ENCODE measurements at regions not wholly inside any gene's neighbourhood (a gene's known extent, or its start where the extent isn't known, plus 50 kb on each side); places are given as distances from the start of the nearest gene placed in this dataset.
"Not testable (repeated sequence)": the region's sequence is repeated elsewhere in the genome, so short reads cannot be mapped to it uniquely, and the experiment has no call there.

DNA sequence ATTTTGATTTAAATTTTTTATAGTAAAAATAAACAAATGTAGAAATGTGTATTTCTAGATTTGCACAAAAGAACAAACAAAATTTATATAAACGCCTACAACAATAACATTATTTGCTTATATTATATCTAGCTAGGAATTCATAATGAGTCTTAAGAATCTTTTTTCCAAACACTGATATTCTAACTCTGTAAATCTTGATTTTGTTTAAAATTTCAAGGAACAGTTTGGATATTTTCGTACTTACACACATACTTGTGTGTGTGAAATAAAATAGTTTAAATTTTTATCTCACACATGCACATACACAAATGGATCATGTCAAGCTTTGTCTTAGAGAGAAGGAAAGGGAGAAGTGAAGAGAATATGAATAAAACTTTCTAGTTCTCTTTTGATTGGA is 868.1 kb downstream of the LTN1 start:
- H3K4me1 Mint-ChIP-seq (ENCODE audit: low read depth) = no peaks in the 10 kb centered on the region
- no peaks in the 10 kb centered on the region for H3K9me3 Mint-ChIP-seq
- no peaks in the 10 kb centered on the region for H3K36me3 Mint-ChIP-seq (ENCODE audit: low read depth)
- intact Hi-C loops (cut with micrococcal nuclease) = no loop called here
- H3K27me3 Mint-ChIP-seq (ENCODE audit: low read depth) = no peaks in the 10 kb centered on the region
- no peak overlapping the region for H3K27ac Mint-ChIP-seq
- H3K4me3 Mint-ChIP-seq (ENCODE audit: low read depth) = no peak overlapping the region
- no peak for DNase-seq (ENCODE audit: low spot score)

DNA sequence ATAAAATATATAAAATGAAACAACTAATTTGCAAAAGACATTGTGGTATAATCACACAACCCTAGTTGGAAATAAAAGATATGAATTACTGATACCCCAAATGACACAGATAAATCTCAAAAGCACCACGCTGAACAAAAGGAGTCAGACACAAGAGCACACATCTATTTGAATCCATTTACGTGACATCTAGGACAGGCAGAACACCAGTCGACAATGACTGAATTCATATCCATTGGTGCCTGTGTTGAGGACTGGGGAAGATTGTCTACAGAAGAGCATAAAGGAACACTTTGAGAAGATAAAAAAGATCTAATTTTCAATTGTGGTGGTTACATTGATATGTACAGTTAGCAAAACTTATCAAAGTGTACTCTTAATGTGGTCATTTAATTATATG is 874.1 kb downstream of the LTN1 start:
- no peaks in the 10 kb centered on the region for H3K27me3 Mint-ChIP-seq (ENCODE audit: low read depth)
- no peak overlapping the region for H3K27ac Mint-ChIP-seq
- no peak overlapping the region for H3K4me3 Mint-ChIP-seq (ENCODE audit: low read depth)
- peaks cover 6% of the 10 kb centered on the region for H3K9me3 Mint-ChIP-seq
- no peak for DNase-seq (ENCODE audit: low spot score)
- no peaks in the 10 kb centered on the region for H3K4me1 Mint-ChIP-seq (ENCODE audit: low read depth)
- intact Hi-C loops (cut with micrococcal nuclease) = no loop called here
- no peaks in the 10 kb centered on the region for H3K36me3 Mint-ChIP-seq (ENCODE audit: low read depth)

DNA sequence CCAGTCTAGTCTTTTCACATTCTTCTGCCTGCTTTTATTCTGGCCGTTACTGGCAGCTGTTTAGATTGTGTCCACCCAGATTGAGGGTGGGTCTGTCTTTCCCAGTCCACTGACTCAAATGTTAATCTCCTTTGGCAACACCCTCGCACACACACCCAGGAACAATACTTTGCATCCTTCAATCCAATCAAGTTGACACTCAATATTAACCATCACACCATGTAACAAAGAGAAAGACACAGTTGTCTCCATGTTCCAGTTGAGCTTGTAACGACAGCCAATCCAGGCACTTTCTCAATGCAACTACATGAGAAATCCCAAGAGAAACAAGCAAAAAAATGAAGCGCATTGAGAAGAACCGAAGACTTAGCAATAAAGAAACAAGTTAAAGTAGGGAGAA is 877.7 kb downstream of the LTN1 start:
- intact Hi-C loops (cut with micrococcal nuclease); H3K27me3 Mint-ChIP-seq (ENCODE audit: low read depth); H3K27ac Mint-ChIP-seq; H3K4me1 Mint-ChIP-seq (ENCODE audit: low read depth); H3K4me3 Mint-ChIP-seq (ENCODE audit: low read depth); H3K36me3 Mint-ChIP-seq (ENCODE audit: low read depth); DNase-seq (ENCODE audit: low spot score): not testable (repeated sequence)
- peaks cover 10% of the 10 kb centered on the region for H3K9me3 Mint-ChIP-seq

DNA sequence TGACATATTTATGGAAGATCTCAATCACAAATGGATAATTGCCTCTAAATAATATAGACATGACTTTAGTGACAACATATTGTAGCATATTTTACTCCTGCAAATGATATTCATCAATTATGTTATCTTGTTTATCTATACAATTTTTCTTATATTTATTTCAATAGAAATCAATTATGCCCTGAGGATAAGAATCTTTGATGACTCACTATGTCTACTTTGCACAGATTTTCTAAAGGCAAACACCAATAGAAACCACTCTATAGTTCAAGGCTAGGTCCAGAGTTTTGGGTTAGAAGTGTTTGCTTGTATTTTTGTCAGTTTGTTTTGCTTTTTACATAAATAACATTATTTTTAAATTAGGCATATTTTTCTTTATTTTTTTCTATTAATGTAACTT is 879.0 kb downstream of the LTN1 start:
- intact Hi-C loops (cut with micrococcal nuclease) = no loop called here
- no peaks in the 10 kb centered on the region for H3K27me3 Mint-ChIP-seq (ENCODE audit: low read depth)
- H3K27ac Mint-ChIP-seq = no peak overlapping the region
- no peak for DNase-seq (ENCODE audit: low spot score)
- no peaks in the 10 kb centered on the region for H3K36me3 Mint-ChIP-seq (ENCODE audit: low read depth)
- no peaks in the 10 kb centered on the region for H3K4me1 Mint-ChIP-seq (ENCODE audit: low read depth)
- no peak overlapping the region for H3K4me3 Mint-ChIP-seq (ENCODE audit: low read depth)
- H3K9me3 Mint-ChIP-seq = peaks cover 10% of the 10 kb centered on the region

DNA sequence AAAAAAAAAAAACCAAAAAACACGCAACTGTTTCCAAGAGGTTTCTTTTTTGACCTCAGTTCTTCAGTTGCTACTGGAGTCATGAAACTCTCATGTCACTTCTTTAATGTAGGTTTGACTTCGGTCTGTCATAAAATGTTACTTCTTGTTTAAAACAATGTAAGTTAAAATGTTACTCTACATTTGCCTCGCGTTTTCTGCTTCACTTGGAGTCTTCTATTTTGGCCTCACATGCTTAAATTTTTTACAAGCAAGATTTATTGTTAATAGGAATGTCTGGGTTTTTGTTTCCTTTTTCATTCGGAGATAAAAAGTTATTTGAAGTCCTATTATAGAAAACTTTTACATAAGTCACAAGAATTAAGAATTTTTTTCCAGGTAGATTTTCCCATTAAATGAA is 880.2 kb downstream of the LTN1 start:
- intact Hi-C loops (cut with micrococcal nuclease) = no loop called here
- Mint-ChIP-seq H3K36me3 (ENCODE audit: low read depth) (no peaks in the 10 kb centered on the region), H3K27ac (no peak overlapping the region), H3K27me3 (ENCODE audit: low read depth) (no peaks in the 10 kb centered on the region), H3K9me3 (peaks cover 4% of the 10 kb centered on the region), H3K4me1 (ENCODE audit: low read depth) (no peaks in the 10 kb centered on the region), H3K4me3 (ENCODE audit: low read depth) (no peak overlapping the region)
- no peak for DNase-seq (ENCODE audit: low spot score)

DNA sequence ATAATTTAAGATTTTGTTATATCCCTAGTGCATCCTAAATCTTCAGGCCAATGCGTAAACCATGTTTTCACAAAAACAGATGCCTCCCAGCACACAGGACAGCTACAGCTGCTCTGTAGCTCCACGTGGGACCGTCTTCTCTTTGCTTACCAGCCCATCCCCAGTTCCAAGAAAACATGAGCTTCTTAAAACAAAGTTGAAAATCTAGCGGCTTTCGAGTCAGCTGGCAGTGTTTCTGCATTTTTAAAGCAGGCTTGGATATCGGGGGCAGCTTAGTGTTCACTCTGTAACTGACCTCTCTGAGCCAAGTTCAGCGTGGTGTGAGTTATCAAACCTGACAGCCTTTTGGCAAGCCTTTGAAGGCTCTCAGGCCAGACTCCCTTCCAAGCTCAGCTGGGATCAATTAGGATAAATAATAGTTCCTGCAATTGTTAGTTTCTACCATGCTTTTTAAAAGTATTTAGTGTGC is 881.5 kb downstream of the LTN1 start:
- H3K36me3 Mint-ChIP-seq (ENCODE audit: low read depth) = no peaks in the 10 kb centered on the region
- intact Hi-C loops (cut with micrococcal nuclease) = no loop called here
- H3K9me3 Mint-ChIP-seq = peaks cover 4% of the 10 kb centered on the region
- H3K4me3 Mint-ChIP-seq (ENCODE audit: low read depth) = no peak overlapping the region
- no peak for DNase-seq (ENCODE audit: low spot score)
- no peak overlapping the region for H3K27ac Mint-ChIP-seq
- H3K4me1 Mint-ChIP-seq (ENCODE audit: low read depth) = no peaks in the 10 kb centered on the region
- no peaks in the 10 kb centered on the region for H3K27me3 Mint-ChIP-seq (ENCODE audit: low read depth)

DNA sequence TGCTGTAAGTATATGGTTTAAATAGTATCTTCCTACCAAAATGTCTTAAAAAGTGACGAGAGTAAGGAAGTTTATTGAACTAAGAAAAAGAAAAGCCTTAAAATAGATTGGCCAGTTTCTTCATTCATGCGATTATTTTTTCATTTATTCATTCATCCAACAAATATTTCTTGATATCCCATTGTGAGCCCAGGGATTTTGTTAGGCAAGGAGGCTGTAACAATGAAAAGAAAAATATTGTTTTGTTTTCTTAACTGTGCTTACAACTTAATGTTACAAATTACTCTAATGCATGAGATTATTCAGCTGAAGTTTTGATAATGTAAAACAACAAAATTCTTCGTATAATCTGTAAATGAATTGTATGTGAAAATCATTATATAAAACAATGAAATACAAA is 882.0 kb downstream of the LTN1 start:
- intact Hi-C loops (cut with micrococcal nuclease) = no loop called here
- Mint-ChIP-seq H3K9me3 (peaks cover 4% of the 10 kb centered on the region), H3K27me3 (ENCODE audit: low read depth) (no peaks in the 10 kb centered on the region), H3K36me3 (ENCODE audit: low read depth) (no peaks in the 10 kb centered on the region), H3K27ac (no peak overlapping the region), H3K4me3 (ENCODE audit: low read depth) (no peak overlapping the region), H3K4me1 (ENCODE audit: low read depth) (no peaks in the 10 kb centered on the region)
- DNase-seq (ENCODE audit: low spot score) = no peak

DNA sequence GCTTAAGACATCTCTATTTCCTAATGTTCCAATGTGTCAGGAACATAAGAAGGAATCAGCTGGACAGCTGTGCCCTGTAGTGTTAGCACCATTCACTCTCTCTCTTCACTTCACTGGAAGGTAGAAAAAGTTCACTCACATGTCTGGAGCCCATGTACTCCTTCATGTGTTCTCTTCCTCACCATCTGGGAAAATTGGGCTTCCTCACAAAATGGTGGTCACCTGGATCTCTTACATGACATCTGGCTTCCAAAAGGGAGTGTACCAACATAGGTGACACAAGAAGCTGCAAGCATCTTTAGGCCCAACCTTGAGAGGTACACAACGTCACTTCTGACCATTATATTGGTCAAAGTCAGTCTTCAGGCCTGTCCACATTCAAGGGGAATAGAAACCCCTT is 882.6 kb downstream of the LTN1 start:
- DNase-seq (ENCODE audit: low spot score) = no peak
- Mint-ChIP-seq H3K27me3 (ENCODE audit: low read depth) (no peaks in the 10 kb centered on the region), H3K9me3 (peaks cover 4% of the 10 kb centered on the region), H3K36me3 (ENCODE audit: low read depth) (no peaks in the 10 kb centered on the region), H3K4me1 (ENCODE audit: low read depth) (no peaks in the 10 kb centered on the region), H3K27ac (no peak overlapping the region), H3K4me3 (ENCODE audit: low read depth) (no peak overlapping the region)
- intact Hi-C loops (cut with micrococcal nuclease) = no loop called here

DNA sequence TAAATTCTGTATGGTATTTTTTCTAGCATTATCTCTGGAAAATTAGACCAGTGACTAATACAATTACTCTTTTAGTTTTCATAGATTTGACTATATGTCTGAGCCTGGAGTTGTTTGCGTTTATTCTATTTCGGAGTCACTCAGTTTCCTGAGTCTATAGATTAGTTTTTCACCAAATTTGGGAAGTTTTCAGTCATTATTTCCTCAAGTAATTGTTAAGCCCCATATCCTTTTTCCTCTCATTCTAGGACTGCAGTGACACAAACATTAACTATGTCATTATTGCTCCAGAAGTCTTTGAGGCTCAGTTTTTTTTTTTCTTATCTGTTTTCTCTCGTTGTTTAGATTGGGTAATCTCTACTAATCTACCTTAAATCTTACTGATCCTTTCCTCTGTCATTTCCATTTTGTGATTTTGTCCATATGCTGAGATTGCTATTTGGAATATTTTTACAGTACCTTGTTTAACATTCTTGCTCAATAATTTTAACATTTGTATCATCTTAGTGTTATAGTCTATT is 886.2 kb downstream of the LTN1 start:
- no peaks in the 10 kb centered on the region for H3K36me3 Mint-ChIP-seq (ENCODE audit: low read depth)
- H3K4me3 Mint-ChIP-seq (ENCODE audit: low read depth) = no peak overlapping the region
- intact Hi-C loops (cut with micrococcal nuclease) = no loop called here
- no peaks in the 10 kb centered on the region for H3K9me3 Mint-ChIP-seq
- no peaks in the 10 kb centered on the region for H3K4me1 Mint-ChIP-seq (ENCODE audit: low read depth)
- no peak overlapping the region for H3K27ac Mint-ChIP-seq
- H3K27me3 Mint-ChIP-seq (ENCODE audit: low read depth) = no peaks in the 10 kb centered on the region
- no peak for DNase-seq (ENCODE audit: low spot score)

DNA sequence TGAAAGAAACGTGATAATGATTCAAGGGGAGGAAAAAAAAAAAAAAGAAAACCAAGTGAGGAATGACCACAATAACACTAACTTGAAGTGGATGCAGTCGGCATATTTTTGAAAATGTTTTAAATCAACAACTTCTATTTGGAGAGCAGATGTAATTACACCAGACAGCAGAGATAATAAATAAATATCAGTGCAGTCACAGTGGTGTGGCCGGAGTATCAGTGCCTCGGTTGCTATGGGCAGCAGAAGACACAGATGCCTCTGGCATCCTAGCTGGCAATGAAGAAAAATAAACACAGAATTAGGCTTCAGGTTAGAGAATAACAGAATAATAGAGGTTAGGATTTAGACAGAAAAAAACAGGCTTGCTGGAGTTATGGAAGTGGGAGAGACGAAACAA is 888.3 kb downstream of the LTN1 start:
- intact Hi-C loops (cut with micrococcal nuclease) = no loop called here
- no peak overlapping the region for H3K4me3 Mint-ChIP-seq (ENCODE audit: low read depth)
- H3K27ac Mint-ChIP-seq = no peak overlapping the region
- H3K27me3 Mint-ChIP-seq (ENCODE audit: low read depth) = no peaks in the 10 kb centered on the region
- no peaks in the 10 kb centered on the region for H3K36me3 Mint-ChIP-seq (ENCODE audit: low read depth)
- no peaks in the 10 kb centered on the region for H3K4me1 Mint-ChIP-seq (ENCODE audit: low read depth)
- no peaks in the 10 kb centered on the region for H3K9me3 Mint-ChIP-seq
- no peak for DNase-seq (ENCODE audit: low spot score)

DNA sequence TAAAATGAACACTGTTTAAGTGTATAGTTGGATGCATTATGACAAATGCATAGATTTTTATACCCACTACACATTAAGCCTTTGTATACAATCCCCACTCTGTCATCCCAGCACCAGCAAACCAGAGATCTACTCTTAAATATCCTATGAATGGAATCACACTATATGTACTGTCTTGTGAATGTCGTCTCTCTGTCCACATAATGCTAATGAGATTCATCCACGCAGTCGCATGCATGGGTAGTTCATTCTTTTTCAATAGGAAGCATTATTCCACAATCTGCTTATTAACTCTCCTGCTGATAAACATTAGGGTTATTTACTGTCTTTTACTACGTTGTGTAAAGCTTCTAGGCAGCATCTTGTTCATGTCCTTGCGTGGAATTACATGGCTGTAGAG is 892.3 kb downstream of the LTN1 start:
- no peaks in the 10 kb centered on the region for H3K27me3 Mint-ChIP-seq (ENCODE audit: low read depth)
- H3K4me1 Mint-ChIP-seq (ENCODE audit: low read depth) = no peaks in the 10 kb centered on the region
- no peak overlapping the region for H3K27ac Mint-ChIP-seq
- no peak for DNase-seq (ENCODE audit: low spot score)
- intact Hi-C loops (cut with micrococcal nuclease) = no loop called here
- no peak overlapping the region for H3K4me3 Mint-ChIP-seq (ENCODE audit: low read depth)
- H3K9me3 Mint-ChIP-seq = no peaks in the 10 kb centered on the region
- no peaks in the 10 kb centered on the region for H3K36me3 Mint-ChIP-seq (ENCODE audit: low read depth)

DNA sequence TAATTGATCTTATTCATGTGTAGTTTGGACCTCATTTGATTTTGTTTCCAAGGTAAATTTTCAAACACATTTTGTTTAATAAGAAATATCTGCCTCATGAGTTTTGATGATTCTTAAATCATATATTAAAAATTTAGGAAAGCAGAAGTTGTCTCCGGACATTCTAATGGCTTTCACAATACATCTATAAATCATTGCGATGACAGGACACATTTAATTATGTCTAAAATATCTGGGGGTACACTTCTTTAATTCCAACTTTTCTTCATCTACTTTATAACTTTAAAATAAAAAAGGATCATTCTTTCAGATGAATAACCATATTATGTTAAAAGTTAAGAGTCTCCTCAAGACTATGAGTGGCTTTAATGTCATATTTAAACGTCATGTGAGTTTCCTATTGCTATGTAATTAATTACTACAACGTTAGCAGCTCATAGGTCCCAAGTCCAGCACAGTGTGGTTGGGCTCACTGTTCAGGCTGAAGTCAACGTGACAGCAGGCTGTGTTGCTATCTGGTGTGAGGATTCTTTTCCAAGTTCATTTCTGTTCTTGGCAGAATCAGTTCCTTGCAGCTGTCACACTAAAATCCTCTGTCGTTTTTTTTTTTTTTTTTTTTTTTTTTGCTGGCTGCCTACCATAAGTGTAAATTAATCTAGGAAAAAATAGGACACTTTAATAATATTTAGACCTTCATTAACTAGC is 893.5 kb downstream of the LTN1 start:
- DNase-seq (ENCODE audit: low spot score) = no peak
- intact Hi-C loops (cut with micrococcal nuclease) = no loop called here
- no peaks in the 10 kb centered on the region for H3K36me3 Mint-ChIP-seq (ENCODE audit: low read depth)
- no peak overlapping the region for H3K27ac Mint-ChIP-seq
- H3K27me3 Mint-ChIP-seq (ENCODE audit: low read depth) = no peaks in the 10 kb centered on the region
- H3K4me3 Mint-ChIP-seq (ENCODE audit: low read depth) = no peak overlapping the region
- no peaks in the 10 kb centered on the region for H3K9me3 Mint-ChIP-seq
- H3K4me1 Mint-ChIP-seq (ENCODE audit: low read depth) = no peaks in the 10 kb centered on the region

DNA sequence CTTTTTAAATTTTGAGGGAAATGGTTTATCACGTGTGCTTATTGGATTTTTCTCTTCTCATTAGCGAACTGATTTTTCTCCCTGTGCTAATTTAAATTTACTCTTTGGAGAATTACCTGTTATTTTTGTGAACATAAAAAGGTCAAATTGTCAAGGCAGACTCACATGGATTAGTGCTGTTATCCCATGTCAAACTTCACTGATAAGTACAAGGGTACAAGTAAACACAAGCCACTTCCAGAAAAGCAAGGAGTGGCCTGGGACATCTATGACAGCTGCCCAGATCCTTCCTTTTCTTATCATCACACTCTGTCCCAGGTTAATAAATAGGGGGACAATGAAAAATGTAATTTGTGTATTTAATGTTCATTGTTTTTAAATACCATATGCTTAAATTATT is 901.2 kb downstream of the LTN1 start:
- H3K36me3 Mint-ChIP-seq (ENCODE audit: low read depth) = no peaks in the 10 kb centered on the region
- no peaks in the 10 kb centered on the region for H3K4me1 Mint-ChIP-seq (ENCODE audit: low read depth)
- intact Hi-C loops (cut with micrococcal nuclease) = no loop called here
- H3K4me3 Mint-ChIP-seq (ENCODE audit: low read depth) = no peak overlapping the region
- H3K9me3 Mint-ChIP-seq = no peaks in the 10 kb centered on the region
- no peaks in the 10 kb centered on the region for H3K27me3 Mint-ChIP-seq (ENCODE audit: low read depth)
- no peak for DNase-seq (ENCODE audit: low spot score)
- H3K27ac Mint-ChIP-seq = no peak overlapping the region

DNA sequence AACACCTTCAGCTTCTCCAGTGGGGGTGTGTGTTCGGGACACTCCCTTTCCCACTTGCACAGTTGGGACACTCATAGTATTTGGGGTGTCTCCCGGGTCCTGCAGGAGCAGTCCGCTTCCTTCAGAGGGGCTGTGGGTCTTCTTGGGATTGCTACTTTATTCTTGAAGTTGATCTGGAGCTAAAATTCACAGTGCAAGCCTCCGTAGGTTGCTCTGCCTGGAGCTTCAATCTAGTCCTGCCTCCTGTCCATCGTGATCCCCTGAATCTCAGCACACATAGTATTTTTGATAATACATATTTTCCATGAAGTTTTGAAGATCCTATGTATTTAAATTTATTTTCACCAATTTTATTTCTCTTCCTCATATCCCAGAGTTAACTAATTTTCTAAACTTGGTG is 902.1 kb downstream of the LTN1 start:
- intact Hi-C loops (cut with micrococcal nuclease) = no loop called here
- H3K36me3 Mint-ChIP-seq (ENCODE audit: low read depth) = no peaks in the 10 kb centered on the region
- no peaks in the 10 kb centered on the region for H3K27me3 Mint-ChIP-seq (ENCODE audit: low read depth)
- H3K27ac Mint-ChIP-seq = no peak overlapping the region
- DNase-seq (ENCODE audit: low spot score) = no peak
- H3K9me3 Mint-ChIP-seq = no peaks in the 10 kb centered on the region
- no peaks in the 10 kb centered on the region for H3K4me1 Mint-ChIP-seq (ENCODE audit: low read depth)
- H3K4me3 Mint-ChIP-seq (ENCODE audit: low read depth) = no peak overlapping the region
